Prostate gland (tissue), 2 donors: ENCODE measurements at regions not wholly inside any gene's neighbourhood (a gene's known extent, or its start where the extent isn't known, plus 50 kb on each side); places are given as distances from the start of the nearest gene placed in this dataset.

Experiments
- CTCF ChIP-seq, 4 experiments: fragments of 200-600 bp in 2 of 4; fragments of 450-650 bp in 2 of 4; sonication (generic) in 2 of 4; IDR thresholded peaks; 1 replicate in 3 of 4; 2 replicates in 1 of 4; pipeline ENCODE4 v1.5.1; 2016 to 2019; ENCODE audit warnings: antibody characterized with exemption in 4 of 4, mild to moderate bottlenecking in 2 of 4, moderate library complexity in 2 of 4
- POLR2AphosphoS5 ChIP-seq: sonication (generic); formaldehyde crosslinking; IDR thresholded peaks from one replicate; pipeline ENCODE4 v1.6.1; 2017; ENCODE audit warnings: antibody characterized with exemption

- no peak for TF ChIP-seq CTCF (IDR thresholded peaks at IDR 0.05)
- TF ChIP-seq POLR2AphosphoS5 = no peak
Observed at GRCh38 chr16:26688105-26688504, 378.6 kb upstream of the C16orf82 start.
